NOMO-1 treated with DMSO at 0.1 percent for 48 hours (cell line): ENCODE measurements at regions not wholly inside any gene's neighbourhood (a gene's known extent, or its start where the extent isn't known, plus 50 kb on each side); places are given as distances from the start of the nearest gene placed in this dataset.
"Not testable (repeated sequence)": the region's sequence is repeated elsewhere in the genome, so short reads cannot be mapped to it uniquely, and the experiment has no call there.

Experiments used
- DNase-seq: peaks from one replicate; lab custom pipeline; 2025; ENCODE audit not compliant: unreplicated experiment; lab: John Stamatoyannopoulos, UW

DNA sequence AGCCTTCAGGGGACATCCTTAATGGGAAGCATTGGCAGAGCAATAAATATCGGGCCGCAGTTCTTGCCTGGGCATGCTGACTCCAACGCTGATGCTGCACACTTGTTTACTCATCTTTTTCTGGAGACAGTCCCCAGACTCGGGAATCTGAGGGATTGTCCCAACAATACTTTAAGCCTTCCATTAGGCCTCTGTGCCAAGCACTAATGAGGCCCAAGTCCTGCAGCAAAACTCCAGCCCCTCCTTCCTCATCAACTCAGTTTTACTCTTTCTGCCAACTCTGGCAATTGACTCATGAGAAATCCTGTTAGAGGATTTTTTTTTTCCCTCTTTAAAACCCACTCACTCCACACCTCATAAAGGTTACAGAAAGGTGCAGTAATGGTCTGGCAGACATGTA lies 233.4 kb upstream of the PELI2 start:
- no peak for DNase-seq

GRCh38 chr14:55889124-55889523 lies 229.1 kb upstream of the PELI2 start:
- no peak for DNase-seq

GRCh38 chr14:55891692-55892091 lies 226.5 kb upstream of the PELI2 start:
- DNase-seq, result no peak

DNA sequence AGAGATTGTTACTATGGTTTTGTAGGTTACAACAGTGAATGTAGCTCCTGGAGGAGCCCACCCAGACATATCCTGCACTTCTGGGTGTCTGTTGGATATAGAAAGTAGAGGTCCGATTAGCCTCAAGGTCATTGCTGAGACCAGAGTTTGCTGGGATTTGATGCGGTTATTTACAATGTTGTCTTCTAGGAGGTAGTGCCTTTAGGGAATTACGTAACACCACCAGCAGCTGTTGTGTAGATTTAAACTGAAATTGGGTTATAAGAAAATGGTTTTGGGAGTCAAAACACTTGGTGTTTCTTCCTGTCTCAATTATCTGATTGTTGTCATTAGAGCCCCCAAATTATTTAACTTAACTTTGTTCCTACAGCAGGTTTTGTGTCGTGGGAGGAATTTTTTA lies 225.3 kb upstream of the PELI2 start:
- DNase-seq, result no peak

- DNase-seq, result no peak
Observed at GRCh38 chr14:55893705-55894104, 224.5 kb upstream of the PELI2 start.

- DNase-seq, result no peak
Observed at GRCh38 chr14:55897031-55897430, 221.2 kb upstream of the PELI2 start.

GRCh38 chr14:55898938-55899337 lies 219.3 kb upstream of the PELI2 start:
- no peak for DNase-seq

DNA sequence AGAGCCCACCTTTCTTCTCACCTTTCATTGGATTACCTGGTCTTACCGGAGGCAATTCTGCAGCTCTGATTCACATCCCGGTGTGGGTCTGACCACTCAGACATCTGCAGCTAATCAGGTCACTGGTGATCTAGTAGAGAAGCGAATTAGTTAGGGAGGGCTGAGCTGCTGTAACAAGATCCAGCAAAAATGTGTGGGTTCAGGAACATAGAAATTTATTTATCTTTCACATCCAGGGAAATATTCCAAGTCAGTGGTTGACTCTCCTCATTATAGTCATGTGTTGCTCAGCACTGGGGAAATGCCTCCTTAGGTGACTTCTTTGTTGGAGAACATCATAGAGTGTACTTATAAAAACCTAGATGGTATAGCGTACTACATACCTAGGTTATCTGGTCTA lies 218.7 kb upstream of the PELI2 start:
- no peak for DNase-seq

DNA sequence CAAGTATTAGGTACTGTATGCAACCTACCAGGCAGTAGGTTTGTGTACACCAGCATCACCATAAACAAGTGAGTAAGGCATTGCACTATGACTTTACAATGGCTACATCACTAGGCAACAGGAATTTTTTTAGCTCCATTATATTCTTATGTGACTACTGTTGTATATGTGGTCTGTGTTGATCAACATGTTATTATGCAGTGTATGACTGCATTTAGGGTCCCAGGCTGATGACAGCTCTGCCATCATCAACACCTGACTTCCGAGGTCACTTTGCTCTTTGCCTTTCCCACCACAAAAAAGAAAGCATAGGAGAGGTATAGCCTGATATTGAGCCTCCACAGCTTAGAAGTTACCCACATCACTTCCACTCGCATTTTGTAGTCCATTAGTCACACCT lies 217.5 kb upstream of the PELI2 start:
- DNase-seq, result no peak

DNA sequence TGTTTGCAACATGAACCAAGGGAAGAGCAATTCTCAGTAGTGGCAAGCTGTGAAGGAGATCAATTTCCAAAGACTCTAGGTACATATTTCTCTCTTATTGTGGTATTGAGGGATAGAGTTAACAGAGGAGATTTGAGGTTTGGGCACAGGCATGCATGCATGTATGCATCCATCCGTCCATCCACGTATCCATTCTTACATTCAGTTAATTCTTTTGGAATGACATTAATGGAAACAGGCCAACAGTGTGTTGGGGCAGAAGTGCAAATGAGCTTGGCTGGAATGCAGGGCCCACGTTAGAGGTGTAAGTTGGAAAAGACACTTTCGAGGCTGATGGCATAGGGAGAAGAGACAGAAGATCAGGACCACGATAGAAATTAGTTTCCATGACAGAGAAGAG lies 216.9 kb upstream of the PELI2 start:
- no peak for DNase-seq

GRCh38 chr14:55902241-55902640 lies 216.0 kb upstream of the PELI2 start:
- no peak for DNase-seq

GRCh38 chr14:55904086-55904485 lies 214.1 kb upstream of the PELI2 start:
- no peak for DNase-seq

GRCh38 chr14:55908106-55908505 lies 210.1 kb upstream of the PELI2 start:
- no peak for DNase-seq

GRCh38 chr14:55909879-55910278 lies 208.3 kb upstream of the PELI2 start:
- no peak for DNase-seq

DNA sequence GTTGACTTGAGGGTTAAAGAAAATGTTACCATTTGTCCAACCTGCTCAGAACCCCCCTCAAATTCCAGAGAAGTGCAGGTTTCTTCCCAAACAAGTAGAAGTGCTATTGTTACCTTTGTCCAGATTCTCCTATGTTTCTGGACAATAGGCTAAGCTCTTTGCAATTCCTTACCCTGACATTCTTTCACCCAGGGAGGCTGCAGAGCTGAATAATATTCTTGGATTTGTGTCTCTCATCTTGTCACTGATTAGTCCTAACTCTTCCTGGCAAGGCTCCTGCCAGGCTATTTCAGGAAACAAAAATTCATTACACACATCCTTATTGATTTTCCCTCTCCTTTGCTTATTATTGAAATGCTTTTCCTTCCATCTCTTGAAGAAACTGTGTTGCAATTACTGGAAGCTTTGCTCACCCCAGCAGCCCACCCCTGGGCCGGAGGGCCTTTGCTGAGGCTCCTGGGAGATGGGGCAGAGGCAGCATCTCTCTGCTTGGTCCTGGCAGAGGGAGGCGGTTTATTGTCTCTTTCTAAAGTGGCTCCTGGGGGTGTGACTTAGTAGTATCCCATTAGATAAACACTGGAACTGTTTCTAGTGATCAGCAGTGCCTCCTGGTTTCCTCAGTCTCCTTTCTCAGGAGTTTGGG lies 207.5 kb upstream of the PELI2 start:
- no peak for DNase-seq

DNA sequence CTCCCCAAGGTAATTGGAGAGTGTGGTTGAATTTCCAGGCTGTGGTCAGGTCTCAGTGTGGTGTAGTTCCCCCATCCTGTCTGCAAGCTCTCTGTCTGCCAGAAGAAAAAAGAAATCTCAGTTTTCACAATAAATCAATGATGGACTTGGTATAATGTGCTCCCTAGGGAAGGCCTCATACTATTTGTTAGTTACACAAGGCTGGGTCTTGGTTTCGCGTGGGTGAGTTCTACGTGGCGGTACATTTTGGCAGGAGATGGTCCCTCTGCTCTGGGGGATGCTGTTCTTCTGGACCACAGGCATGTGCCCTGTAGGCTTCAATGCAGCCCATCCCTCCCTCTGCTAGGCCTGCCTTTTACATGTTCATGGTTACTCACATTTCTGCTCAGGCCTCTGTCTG lies 206.4 kb upstream of the PELI2 start:
- no peak for DNase-seq

DNA sequence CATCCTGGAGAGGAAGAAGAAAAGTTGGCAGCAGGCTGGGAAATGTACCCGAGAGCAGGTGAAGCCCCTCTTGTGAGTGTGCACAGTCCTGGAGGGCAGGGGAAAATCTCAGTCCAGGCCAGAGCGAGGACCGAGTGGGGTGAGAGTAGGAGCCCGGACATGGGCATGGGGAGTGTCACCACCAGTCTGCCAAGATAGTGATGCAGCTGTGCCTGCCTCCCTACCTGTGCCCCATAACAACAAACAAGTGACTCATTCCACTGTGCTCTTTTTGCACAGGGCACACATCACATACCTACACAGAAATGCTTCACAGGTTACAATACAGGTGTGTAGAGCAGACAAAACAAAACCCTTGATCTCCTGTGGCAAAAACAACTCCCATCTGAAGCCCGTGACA lies 205.9 kb upstream of the PELI2 start:
- DNase-seq, result no peak

- DNase-seq, result no peak
Observed at GRCh38 chr14:55913324-55914025, 204.7 kb upstream of the PELI2 start.

DNA sequence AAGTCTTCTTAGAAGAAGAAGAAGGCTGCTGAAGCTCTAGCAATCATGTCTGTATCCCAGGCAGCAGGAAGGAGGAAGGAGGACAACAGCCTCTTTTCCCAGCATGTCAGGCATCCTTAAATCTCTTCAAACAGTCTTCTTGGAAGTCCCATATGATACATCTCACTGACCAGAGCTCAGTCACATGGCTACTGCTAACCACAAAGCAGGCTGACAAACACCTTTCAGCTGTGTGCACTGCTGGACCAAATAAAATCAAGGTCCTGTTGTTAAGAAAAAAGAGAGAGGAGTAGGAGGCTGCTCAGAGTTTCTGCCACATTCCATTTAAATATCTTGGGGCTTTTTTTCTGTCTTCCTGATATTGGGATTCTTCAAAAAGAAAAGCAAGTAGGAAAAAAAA lies 203.4 kb upstream of the PELI2 start:
- no peak for DNase-seq

GRCh38 chr14:55915456-55915855 lies 202.8 kb upstream of the PELI2 start:
- no peak for DNase-seq

DNA sequence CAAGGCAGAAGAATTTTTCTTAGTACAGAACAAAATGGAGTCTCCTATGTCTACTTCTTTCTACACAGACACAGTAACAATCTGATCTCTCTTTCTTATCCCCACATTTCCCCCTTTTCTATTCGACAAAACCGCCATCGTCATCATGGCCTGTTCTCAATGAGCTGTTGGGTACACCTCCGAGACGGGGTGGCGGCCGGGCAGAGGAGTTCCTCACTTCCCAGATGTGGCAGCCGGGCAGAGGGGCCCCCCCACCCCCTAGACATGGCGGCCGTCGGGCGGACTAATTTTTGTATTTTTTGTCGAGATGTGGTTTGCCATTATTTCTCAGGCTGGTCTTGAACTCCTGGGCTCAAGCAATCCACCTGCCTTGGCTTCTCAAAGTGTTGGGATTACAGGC lies 198.4 kb upstream of the PELI2 start:
- not testable (repeated sequence) for DNase-seq

DNA sequence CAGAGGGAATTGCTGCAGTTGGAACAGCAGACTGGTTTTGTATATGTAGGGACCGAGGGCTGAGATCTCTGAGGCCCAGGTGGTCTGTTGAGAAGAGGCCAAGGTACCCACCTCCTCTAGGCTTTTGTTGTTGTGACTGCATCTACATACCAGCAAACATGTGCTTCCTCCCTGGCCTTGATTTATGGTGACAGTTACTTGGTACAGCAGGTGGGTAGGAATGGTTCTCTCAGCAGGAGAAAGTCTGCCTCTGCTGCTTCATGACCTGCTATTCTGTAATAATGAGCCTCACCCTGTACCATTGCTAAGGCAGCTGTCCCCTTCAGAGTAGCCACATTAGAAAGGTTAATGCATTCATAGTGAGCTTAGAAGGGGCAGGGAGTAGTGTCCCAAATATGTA lies 196.7 kb upstream of the PELI2 start:
- no peak for DNase-seq

GRCh38 chr14:55926007-55926406 lies 192.2 kb upstream of the PELI2 start:
- no peak for DNase-seq
